ENCODE measurements at regions not wholly inside any gene's neighbourhood (a gene's known extent, or its start where the extent isn't known, plus 50 kb on each side); places are given as distances from the start of the nearest gene placed in this dataset.

DNA sequence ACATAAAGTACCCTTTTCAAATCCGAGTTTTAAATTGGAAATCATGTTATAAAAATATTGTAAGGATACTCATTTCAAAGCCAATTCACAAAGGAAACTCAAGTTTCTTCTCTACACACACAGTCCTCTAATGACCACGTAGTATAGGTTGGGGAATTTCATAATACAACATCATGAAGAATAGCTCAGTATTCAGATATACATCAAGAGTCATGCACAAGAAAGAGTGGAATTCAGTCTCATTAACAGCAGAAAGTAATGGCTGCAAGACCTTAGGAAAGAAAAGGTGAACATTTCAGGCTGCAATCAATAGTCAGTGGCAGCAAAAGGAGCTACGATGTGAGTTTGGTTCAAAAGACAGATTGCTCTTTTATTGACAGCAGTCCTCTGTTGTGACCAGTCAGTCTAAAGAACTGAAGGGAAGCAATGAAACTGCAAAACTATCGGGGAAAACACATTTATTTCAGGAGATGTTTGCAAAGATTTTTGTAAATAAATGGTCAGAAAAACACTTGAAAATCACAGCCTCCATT lies 317.2 kb downstream of the IPMK start:
- no peaks in the 10 kb centered on the region for H3K4me1 Mint-ChIP-seq (ENCODE audit: low read depth)
- ChIA-PET CTCF (no interaction called here), POLR2A (no interaction called here)
- intact Hi-C loops (cut with micrococcal nuclease): no loop called here
- no peaks in the 10 kb centered on the region for H3K9me3 Mint-ChIP-seq
- no peaks in the 10 kb centered on the region for H3K36me3 Mint-ChIP-seq (ENCODE audit: low read depth)
- H3K27ac Mint-ChIP-seq: no peak overlapping the region
- DNase-seq: no peak
- no peak for ATAC-seq
- H3K27me3 Mint-ChIP-seq: no peaks in the 10 kb centered on the region
- no peak for TF ChIP-seq CTCF (IDR thresholded peaks at IDR 0.05)
- H3K4me3 Mint-ChIP-seq: no peak overlapping the region

DNA sequence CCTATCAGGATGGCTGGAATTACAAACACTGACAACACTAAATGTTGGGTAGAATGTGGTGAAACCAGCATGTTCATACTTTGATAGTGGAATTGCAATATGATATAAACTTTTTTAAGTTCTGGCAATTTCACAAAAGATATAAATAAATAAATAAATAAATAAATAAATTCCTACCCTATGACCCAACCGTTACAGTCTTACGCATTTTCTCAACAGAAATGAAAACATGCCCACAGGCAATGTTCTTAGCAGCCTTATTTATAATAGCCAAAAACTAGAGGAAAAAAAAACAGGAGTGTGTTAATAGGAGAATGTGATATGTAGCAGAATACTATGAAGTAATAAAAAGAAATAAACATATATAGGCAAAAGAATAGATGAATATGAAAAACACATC lies 318.9 kb downstream of the IPMK start:
- Mint-ChIP-seq H3K9me3 (no peaks in the 10 kb centered on the region), H3K27ac (no peak overlapping the region), H3K4me3 (no peak overlapping the region), H3K4me1 (ENCODE audit: low read depth) (no peaks in the 10 kb centered on the region), H3K36me3 (ENCODE audit: low read depth) (no peaks in the 10 kb centered on the region), H3K27me3 (no peaks in the 10 kb centered on the region)
- no peak for DNase-seq
- ChIA-PET POLR2A (no interaction called here), CTCF (no interaction called here)
- no peak for ATAC-seq
- intact Hi-C loops (cut with micrococcal nuclease): no loop called here
- TF ChIP-seq CTCF (IDR thresholded peaks at IDR 0.05): no peak

- DNase-seq (no peak), ATAC-seq (no peak)
- no peaks in the 10 kb centered on the region for H3K4me1 Mint-ChIP-seq (ENCODE audit: low read depth)
- H3K27ac Mint-ChIP-seq: no peak overlapping the region
- no peaks in the 10 kb centered on the region for H3K36me3 Mint-ChIP-seq (ENCODE audit: low read depth)
- no peaks in the 10 kb centered on the region for H3K9me3 Mint-ChIP-seq
- no peak overlapping the region for H3K4me3 Mint-ChIP-seq
- ChIA-PET CTCF (no interaction called here), POLR2A (no interaction called here)
- TF ChIP-seq CTCF (IDR thresholded peaks at IDR 0.05): no peak
- intact Hi-C loops (cut with micrococcal nuclease): no loop called here
- no peaks in the 10 kb centered on the region for H3K27me3 Mint-ChIP-seq
These were observed 320.9 kb downstream of the IPMK start for GRCh38 chr10:57946833-57947232.

DNA sequence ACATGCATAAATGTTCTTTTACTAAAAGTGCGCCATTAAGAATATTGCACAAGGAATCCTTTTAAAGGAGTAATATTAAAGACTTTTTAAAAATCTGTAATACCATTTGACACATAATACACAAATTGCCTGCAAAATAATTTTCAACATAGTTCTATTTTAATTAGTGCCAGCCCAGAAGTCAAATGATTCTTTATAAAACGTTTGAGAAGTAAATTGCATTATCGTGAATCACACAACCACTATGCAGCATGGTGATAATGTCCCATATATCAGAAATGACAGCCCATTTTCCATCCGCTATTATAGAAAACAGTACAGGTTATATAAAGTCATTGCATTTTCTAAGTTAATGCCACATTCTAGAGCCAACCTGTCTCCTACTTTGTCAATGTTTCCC lies 324.0 kb downstream of the IPMK start:
- Mint-ChIP-seq H3K4me3 (no peak overlapping the region), H3K9me3 (no peaks in the 10 kb centered on the region), H3K27me3 (no peaks in the 10 kb centered on the region), H3K36me3 (ENCODE audit: low read depth) (no peaks in the 10 kb centered on the region), H3K4me1 (ENCODE audit: low read depth) (no peaks in the 10 kb centered on the region), H3K27ac (no peak overlapping the region)
- TF ChIP-seq CTCF (IDR thresholded peaks at IDR 0.05): no peak
- ChIA-PET POLR2A (no interaction called here), CTCF (no interaction called here)
- ATAC-seq: no peak
- intact Hi-C loops (cut with micrococcal nuclease): no loop called here
- DNase-seq: no peak

GRCh38 chr10:57925045-57925444 lies 342.6 kb downstream of the IPMK start:
- Mint-ChIP-seq H3K27ac (no peak overlapping the region), H3K4me1 (ENCODE audit: low read depth) (no peaks in the 10 kb centered on the region), H3K27me3 (no peaks in the 10 kb centered on the region), H3K36me3 (ENCODE audit: low read depth) (no peaks in the 10 kb centered on the region), H3K4me3 (no peak overlapping the region), H3K9me3 (peaks cover 3% of the 10 kb centered on the region)
- DNase-seq (no peak), ATAC-seq (no peak)
- no peak for TF ChIP-seq CTCF (IDR thresholded peaks at IDR 0.05)
- intact Hi-C loops (cut with micrococcal nuclease): no loop called here
- ChIA-PET CTCF (no interaction called here), POLR2A (no interaction called here)

Measured in activated CD8-positive, alpha-beta T cell treated with anti-CD3 and anti-CD28 coated beads for 36 hours (primary cell).